ENCODE measurements at regions not wholly inside any gene's neighbourhood (a gene's known extent, or its start where the extent isn't known, plus 50 kb on each side); places are given as distances from the start of the nearest gene placed in this dataset.

- Mint-ChIP-seq H3K4me3 (no peak overlapping the region), H3K9me3 (no peaks in the 10 kb centered on the region), H3K27ac (ENCODE audit: unreplicated experiment) (no peak overlapping the region), H3K4me1 (no peaks in the 10 kb centered on the region), H3K36me3 (ENCODE audit: low read depth) (no peaks in the 10 kb centered on the region), H3K27me3 (ENCODE audit: low read depth) (peaks cover 22% of the 10 kb centered on the region)
- no peak for TF ChIP-seq CTCF (conservative IDR thresholded peaks at IDR 0.05)
- no peak for DNase-seq (ENCODE audit: low read depth, low spot score)
Measured at GRCh38 chr20:60952861-60953260, 299.2 kb upstream of the CDH4 start.

- Mint-ChIP-seq H3K36me3 (ENCODE audit: low read depth) (no peaks in the 10 kb centered on the region), H3K4me1 (no peaks in the 10 kb centered on the region), H3K27me3 (ENCODE audit: low read depth) (peaks cover 26% of the 10 kb centered on the region), H3K27ac (ENCODE audit: unreplicated experiment) (no peak overlapping the region), H3K9me3 (no peaks in the 10 kb centered on the region), H3K4me3 (no peak overlapping the region)
- TF ChIP-seq CTCF (conservative IDR thresholded peaks at IDR 0.05), result no peak
- no peak for DNase-seq (ENCODE audit: low read depth, low spot score)
Measured at GRCh38 chr20:60953321-60953720, 298.7 kb upstream of the CDH4 start.

- no peak overlapping the region for H3K4me3 Mint-ChIP-seq
- H3K9me3 Mint-ChIP-seq, result no peaks in the 10 kb centered on the region
- TF ChIP-seq CTCF (conservative IDR thresholded peaks at IDR 0.05), result no peak
- DNase-seq (ENCODE audit: low read depth, low spot score), result no peak
- peaks cover 41% of the 10 kb centered on the region for H3K27me3 Mint-ChIP-seq (ENCODE audit: low read depth)
- H3K4me1 Mint-ChIP-seq, result no peaks in the 10 kb centered on the region
- no peaks in the 10 kb centered on the region for H3K36me3 Mint-ChIP-seq (ENCODE audit: low read depth)
- no peak overlapping the region for H3K27ac Mint-ChIP-seq (ENCODE audit: unreplicated experiment)
Measured at GRCh38 chr20:60955706-60956105, 296.4 kb upstream of the CDH4 start.

- H3K4me1 Mint-ChIP-seq, result no peaks in the 10 kb centered on the region
- no peaks in the 10 kb centered on the region for H3K9me3 Mint-ChIP-seq
- H3K4me3 Mint-ChIP-seq, result no peak overlapping the region
- TF ChIP-seq CTCF (conservative IDR thresholded peaks at IDR 0.05), result no peak
- H3K27me3 Mint-ChIP-seq (ENCODE audit: low read depth), result peaks cover 45% of the 10 kb centered on the region
- no peaks in the 10 kb centered on the region for H3K36me3 Mint-ChIP-seq (ENCODE audit: low read depth)
- H3K27ac Mint-ChIP-seq (ENCODE audit: unreplicated experiment), result no peak overlapping the region
- no peak for DNase-seq (ENCODE audit: low read depth, low spot score)
Measured at GRCh38 chr20:60956194-60956593, 295.9 kb upstream of the CDH4 start.

GRCh38 chr20:60957621-60958020 is 294.4 kb upstream of the CDH4 start:
- Mint-ChIP-seq H3K9me3 (no peaks in the 10 kb centered on the region), H3K27ac (ENCODE audit: unreplicated experiment) (no peak overlapping the region), H3K36me3 (ENCODE audit: low read depth) (no peaks in the 10 kb centered on the region), H3K4me3 (no peak overlapping the region), H3K27me3 (ENCODE audit: low read depth) (peaks cover 45% of the 10 kb centered on the region), H3K4me1 (no peaks in the 10 kb centered on the region)
- no peak for DNase-seq (ENCODE audit: low read depth, low spot score)
- no peak for TF ChIP-seq CTCF (conservative IDR thresholded peaks at IDR 0.05)

GRCh38 chr20:60959971-60960370 is 292.1 kb upstream of the CDH4 start:
- DNase-seq (ENCODE audit: low read depth, low spot score), result no peak
- Mint-ChIP-seq H3K4me1 (no peaks in the 10 kb centered on the region), H3K27me3 (ENCODE audit: low read depth) (peaks cover 47% of the 10 kb centered on the region), H3K4me3 (no peak overlapping the region), H3K36me3 (ENCODE audit: low read depth) (no peaks in the 10 kb centered on the region), H3K27ac (ENCODE audit: unreplicated experiment) (no peak overlapping the region), H3K9me3 (no peaks in the 10 kb centered on the region)
- no peak for TF ChIP-seq CTCF (conservative IDR thresholded peaks at IDR 0.05)

Data from neural crest cell (in vitro differentiated cells).